ENCODE measurements at regions not wholly inside any gene's neighbourhood (a gene's known extent, or its start where the extent isn't known, plus 50 kb on each side); places are given as distances from the start of the nearest gene placed in this dataset.
"Not testable (repeated sequence)": the region's sequence is repeated elsewhere in the genome, so short reads cannot be mapped to it uniquely, and the experiment has no call there.

DNA sequence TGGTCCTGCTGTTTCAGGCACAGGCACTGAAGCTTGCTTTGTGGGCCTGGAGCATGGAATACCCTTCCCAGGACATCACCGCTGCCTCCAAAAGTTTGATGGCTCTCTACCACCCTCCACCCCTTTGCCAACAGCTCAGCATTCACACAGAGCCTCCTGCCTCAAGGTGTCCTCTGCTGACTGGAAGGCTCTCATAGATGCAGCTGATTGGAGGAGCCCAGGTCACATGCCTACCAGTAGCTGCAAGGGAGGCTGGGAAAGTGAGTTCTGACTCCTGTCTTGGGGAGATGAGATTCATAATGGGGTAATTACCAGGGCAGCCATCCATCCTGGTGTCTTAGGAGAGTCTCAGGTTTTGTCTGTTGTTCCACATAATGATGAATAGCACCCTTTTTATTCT, 124.8 kb upstream of the GRIK3 start:
- no peak for DNase-seq (ENCODE audit: low spot score)

DNA sequence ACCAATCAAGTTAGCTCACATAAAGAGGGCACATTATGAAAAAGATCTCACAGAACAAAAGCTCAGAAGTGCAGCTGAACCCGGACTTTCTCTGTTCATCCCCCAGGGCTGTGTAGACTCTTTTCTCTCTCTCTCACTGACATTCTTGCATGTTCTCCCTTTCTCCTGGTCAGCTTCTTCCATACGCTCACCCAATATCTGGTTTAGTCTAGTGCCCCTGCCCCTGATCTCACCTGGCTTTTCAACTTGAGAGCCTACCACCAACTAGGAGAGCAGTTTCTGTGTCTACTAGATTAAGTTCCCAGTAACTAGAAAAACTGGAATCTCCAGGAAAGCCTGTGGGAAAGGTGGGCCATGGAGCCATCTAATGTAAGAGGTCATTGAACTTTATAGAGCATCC, 126.9 kb upstream of the GRIK3 start:
- no peak for DNase-seq (ENCODE audit: low spot score)

DNA sequence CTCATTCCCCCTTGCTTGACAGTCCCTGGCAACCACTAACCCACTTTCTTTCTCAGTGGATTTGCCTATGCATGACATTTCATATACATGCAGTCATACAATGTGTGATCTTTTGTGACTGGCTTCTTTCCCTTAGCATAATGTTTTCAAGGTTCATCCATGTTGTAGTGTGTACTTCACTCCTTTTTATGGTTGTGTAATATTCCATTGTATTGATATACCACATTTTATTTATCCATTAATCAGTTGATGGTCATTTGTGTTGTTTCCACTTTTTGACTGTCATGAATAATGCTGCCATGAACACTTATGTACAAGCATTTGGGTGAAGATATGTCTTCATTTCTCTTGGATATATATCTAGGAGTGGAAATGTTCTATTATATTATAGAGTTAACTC, 127.7 kb upstream of the GRIK3 start:
- DNase-seq (ENCODE audit: low spot score): no peak

DNA sequence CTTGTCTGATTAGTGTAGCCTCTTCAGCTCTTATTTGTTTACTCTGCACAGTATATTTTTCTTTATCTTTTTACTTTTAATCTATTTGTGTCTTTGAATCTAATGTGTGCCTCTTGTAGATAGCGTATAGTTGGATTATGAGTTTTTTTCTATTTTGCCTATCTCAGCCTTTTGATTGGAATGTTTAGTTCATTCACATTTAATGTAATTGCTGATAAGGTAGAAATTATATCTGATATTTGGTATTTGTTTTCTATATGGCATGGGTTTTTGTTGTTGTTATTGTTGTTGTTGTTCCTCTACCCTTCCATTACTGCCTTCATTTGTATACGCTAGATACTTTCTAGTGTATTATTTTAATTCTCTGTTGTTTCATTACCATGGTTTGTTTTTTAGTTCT, 131.7 kb upstream of the GRIK3 start:
- DNase-seq (ENCODE audit: low spot score): no peak

DNA sequence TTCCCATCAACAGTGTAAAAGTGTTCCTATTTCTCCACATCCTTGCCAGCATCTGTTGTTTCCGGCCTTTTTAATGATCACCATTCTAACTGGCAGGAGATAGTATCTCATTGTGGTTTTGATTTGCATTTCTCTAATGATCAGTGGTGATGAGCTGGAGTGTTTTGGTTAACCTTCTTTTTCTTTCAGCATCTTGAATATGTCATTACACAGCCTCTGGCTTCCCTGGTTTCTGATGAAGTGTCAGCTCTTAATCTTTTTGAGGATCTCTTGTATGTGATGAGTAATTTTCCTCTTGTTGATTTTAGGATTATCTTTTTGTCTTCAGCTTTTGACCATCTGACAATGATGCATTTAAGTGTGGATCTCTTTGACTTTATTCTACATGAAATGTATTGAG, 133.2 kb upstream of the GRIK3 start:
- DNase-seq (ENCODE audit: low spot score): no peak

DNA sequence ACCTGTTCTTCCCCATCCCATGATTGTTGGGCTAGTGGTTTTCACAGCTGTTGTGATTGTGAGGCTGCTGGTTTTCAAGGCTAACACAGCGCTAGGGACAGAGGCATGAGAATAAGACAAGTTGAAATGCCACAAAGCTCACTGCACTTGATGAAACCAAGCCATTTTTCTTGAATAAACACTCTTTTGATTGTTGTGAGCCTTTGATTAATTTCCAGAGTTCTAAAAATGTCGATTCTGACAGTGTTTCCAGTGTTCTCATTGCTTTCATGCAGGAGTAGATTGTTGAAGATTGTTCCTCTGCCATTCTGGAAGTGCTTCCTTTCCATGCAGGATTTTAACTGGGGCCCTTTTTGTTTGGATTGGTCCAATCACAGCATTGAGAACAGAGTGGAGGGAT, 134.9 kb upstream of the GRIK3 start:
- DNase-seq (ENCODE audit: low spot score): no peak

DNA sequence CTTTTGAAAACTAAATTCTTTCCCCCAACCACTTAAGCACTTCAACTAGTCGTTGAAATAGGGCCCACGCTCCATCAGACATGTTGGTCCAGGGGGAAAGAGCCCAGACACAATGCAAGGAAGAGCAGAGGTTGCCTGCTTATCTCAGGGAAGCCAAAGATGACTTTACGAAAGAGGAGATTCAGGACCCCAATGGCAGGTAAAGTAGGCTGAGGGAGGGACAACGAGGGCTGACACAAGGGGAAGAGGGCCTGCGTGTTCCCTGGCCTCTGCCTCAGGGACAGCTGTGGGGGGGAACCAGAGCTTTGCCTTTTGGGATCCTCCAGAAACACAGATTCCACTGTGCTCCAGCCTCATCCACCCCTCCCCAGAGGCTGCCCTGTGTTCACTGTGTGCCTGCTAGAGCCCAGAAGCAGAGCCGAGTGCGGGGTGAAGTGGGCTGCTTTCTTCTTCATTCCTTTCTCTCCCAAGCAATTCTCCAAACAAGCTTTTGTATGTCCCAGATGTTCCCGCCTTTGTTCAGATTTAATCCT, 135.5 kb upstream of the GRIK3 start:
- no peak for DNase-seq (ENCODE audit: low spot score)

DNA sequence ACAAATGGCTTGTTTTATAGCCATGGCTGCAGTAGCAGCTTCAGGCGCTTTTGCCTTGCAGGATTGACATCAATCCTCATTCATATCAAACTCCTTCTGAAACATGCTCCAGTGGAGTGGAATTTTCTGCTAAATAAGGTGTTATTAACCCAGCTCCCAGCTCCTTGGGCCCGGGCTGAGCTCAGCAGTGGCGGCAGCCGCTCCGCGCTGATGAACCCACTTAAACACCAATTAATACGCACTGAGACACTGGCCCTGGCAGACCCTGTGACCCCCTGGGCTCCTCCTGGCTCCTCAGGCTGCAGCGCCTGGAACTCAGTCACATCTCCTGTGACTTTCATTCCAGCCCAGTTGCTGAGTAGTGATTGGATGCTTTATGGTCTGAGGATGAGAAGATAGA, 137.4 kb upstream of the GRIK3 start:
- DNase-seq (ENCODE audit: low spot score): no peak

DNA sequence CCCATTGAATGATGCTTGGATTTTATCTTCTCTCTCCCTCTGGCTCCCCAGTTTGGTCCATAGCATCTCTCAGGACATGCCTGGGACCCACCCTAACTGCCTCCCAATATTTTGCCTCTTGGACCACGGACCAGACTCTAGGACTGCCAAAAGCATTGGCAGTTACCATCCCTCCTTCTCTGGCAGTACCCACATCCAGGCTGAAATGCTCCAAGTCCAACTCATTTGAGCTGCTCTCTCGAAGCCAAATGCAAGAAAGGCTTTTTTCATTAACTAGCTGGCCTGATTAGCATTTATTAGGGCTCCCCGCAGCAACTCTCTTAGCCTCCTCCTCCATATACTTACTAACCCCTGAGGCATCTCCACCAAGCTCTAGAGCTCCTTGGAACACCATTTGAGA, 140.0 kb upstream of the GRIK3 start:
- no peak for DNase-seq (ENCODE audit: low spot score)

DNA sequence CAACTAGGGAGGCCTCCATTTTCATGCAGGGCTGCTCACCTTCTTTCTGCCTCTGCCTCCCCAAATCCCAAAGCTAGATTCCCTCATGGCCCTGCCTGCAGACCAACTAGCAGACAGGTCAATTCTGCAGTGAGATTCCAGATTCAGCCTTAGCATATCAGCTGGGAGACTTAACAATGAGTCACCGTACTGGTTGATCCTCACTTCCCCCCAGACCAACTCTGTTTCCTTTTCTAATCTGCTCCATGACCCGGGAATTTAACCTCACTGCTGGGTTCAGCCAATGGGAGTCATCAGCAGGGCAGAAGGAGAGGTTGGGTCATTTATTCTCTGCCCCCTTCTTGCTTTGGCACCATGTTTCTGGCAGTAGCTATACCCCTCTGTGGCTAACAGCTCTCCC, 140.6 kb upstream of the GRIK3 start:
- DNase-seq (ENCODE audit: low spot score): no peak

DNA sequence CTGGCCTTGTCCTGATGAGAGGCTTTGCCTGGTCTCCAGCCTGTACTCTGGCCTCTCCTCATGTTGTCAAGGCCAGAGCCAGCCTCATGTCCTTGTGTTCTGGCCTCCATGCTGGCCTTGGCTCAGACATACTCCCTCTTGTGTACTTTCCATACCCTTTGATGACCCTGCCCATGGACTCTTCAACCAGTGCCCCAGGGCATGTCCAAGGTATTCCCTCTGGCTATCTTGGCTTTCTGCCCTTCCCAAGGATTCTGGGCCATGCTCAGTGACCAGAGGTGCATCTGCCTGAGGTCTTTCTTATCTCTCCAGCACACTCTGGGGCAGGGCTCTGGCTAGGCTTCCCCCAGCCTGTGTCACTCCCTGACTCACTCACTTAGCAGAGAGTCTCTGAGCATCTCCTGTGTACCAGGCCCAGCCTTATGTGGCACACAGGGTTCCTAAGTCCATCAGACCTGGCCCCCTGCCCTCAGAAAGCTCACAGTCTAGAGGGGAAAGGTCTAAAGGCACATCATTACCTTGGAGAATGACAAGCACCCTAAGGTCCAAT, 141.4 kb upstream of the GRIK3 start:
- DNase-seq (ENCODE audit: low spot score): no peak

DNA sequence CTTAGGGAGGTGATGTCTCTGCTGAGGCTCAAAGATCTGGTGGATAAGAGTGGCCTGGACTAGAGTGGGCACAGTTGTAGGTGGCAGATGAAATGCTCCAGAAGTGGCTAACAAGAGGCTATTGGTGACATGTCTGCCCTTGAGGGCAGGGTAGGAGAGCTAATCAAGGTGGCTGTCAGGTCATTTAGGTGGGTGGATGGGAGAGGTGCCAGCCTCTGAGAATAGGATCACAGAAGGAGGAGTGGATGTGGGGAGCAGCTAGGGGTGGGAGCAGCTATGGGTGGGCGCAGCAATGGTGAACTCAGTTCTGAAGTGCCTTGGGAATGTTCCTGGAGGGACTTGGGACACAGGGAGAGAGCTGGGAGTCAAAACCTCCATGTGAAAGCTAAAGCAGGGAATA, 142.0 kb upstream of the GRIK3 start:
- no peak for DNase-seq (ENCODE audit: low spot score)

DNA sequence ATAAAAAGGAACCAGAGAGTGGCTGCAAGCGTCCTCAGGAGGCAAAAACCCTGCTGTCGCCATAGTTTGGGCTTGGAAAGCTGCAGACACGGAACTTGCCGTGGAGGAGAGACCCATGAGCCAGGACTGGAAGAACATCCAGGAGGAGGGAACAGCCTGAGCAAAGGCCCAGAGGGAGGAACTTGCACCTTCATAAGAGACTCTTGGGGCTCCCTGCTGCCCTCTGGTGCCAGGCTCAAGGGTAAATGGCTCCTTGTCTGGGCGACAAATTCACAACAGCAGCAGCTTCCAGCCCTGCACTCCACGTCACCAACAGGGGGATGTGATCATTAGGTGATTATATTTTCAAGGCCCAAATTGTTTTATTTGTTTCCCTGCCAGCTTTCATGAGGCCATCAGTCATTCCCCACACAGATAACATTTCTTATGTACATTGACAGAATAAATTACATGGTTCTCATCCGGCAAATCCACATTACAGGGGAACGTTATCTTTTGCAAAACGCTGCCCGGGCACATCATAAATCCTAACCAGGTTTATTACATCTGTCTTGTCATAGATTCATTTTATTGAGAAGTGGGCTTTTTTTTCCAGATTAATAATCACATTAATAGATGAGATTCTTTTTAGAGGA, 143.0 kb upstream of the GRIK3 start:
- DNase-seq (ENCODE audit: low spot score): no peak

DNA sequence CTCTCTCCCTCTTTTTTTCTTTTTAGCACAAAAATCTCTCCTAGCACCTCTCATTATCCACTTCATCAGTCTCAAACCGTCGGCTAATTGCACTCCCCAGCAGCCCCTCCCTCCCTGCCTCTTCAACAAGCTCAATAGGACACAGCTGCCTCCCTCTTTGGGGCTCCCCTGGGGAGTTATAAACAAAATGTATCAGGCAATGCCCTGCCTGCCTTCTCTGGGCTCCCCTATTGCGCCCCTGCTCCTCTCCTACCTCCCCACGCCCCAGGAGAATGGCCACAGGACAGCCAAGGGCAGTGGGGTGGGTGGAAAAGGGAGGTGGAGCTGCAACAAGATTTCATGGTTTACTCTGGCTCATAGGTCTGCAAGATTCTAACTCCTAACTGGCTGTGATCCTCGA, 147.1 kb upstream of the GRIK3 start:
- no peak for DNase-seq (ENCODE audit: low spot score)

DNA sequence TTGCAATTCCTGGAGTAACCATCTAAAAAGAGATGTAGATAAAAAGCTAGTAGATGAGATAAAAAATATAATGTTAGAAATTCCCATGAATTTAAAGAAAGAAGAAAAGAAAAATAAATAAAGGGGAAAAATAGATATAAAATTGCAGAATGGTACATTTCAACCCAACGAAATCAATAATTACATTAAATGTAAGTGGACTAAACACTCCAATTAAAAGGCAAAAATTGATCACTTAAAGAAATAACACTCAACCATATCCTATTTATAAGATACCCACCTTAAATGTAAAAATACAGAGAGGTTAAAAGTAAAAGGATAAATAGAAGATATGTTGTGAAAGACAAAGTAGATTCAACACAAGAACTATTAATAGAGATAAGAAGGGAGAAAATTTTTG, 150.5 kb upstream of the GRIK3 start:
- no peak for DNase-seq (ENCODE audit: low spot score)

DNA sequence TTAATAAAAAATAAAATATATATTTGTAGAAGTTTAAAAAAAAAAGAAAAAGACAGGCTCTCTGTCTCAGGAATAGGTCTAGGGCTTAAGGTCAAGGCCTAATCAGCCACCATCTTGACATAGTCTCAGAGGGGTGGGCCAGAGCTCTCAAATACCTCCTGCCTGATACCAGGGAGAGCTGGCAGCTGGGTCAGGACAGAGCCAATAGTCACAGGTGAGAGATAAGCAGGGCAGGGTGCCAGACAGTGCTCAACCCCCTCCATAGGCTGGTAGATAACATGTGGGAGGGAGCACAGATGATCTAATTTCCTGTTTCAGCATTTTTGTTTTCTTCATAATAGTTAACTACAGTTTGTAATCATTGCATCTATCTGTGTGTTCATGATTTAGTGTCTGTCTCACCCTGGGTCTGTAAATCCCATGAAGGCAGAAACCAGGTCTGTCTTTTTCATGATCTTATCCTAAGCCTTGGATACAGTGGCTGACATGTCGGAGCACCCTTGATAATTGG, 152.0 kb upstream of the GRIK3 start:
- no peak for DNase-seq (ENCODE audit: low spot score)

DNA sequence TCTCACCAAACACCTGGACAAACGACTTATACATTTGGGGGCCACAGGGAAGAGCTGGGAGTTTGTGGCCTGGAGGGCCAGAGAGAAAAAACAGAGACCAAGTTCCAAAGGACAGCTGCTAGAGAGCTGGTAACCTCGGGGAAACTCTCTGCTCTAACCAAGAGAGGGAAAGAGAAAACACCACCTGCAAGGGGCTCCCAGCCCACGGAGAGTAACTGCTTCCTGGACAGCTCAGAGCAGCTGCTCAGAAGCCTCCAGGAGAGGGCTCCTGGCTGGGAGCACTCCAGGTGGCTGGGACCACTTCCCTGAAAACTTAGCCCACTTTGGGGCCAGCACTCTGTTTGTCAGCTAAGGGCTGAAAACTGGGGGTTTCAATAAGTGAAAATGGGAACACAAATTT, 154.8 kb upstream of the GRIK3 start:
- no peak for DNase-seq (ENCODE audit: low spot score)

DNA sequence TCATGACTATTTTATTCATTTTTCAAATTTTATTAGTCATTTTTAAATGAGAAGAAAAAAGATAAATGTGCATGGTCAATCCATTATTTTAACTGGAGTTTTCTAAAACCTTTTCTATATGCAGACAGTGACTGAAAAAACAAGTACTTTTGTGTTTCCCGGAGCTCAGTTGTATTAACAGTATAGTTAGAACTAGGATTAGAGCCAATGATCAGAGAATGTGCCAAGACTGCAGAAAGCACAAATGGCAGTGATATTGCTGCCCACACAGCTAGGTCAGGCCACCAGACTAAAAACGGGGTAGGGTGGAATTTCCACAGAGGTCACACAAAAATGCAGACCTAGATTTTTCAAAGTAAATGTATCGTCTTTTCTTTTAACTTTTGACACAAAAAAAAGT, 163.1 kb upstream of the GRIK3 start:
- DNase-seq (ENCODE audit: low spot score): no peak

DNA sequence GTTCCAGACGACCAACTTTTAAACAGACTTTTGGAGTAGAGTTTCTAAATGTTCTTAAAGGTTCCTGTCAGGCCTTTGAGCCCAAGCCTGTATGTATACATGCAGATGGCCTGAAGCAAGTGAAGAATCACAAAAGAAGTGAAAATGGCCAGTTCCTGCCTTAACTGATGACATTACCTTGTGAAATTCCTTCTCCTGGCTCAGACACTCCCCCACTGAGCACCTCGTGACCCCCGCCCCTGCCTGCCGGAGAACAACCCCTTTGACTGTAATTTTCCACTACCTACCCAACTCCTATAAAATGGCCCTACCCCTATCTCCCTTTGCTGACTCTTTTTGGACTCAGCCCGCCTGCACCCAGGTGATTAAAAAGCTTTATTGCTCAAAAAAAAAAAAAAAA, 180.0 kb upstream of the GRIK3 start:
- not testable (repeated sequence) for DNase-seq (ENCODE audit: low spot score)

DNA sequence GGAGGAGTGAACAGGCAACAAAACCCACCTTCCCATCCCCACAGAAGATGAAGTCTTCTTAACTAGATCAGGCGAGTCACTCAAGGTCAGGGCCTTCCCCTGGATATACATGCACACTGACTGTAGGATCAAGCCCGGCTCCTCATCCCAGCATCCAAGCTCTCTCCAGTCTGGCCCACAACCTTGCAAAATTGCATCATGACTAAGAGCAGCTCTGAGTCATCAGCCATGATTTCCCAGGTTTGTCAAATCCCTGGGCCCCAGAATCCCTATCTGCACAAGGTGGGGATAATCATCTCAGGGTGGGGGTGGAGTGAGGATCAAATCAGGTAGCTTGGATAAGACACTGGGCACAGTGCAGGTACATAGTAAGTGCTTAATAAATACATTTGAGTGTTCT, 199.3 kb upstream of the GRIK3 start:
- DNase-seq (ENCODE audit: low spot score): no peak

DNA sequence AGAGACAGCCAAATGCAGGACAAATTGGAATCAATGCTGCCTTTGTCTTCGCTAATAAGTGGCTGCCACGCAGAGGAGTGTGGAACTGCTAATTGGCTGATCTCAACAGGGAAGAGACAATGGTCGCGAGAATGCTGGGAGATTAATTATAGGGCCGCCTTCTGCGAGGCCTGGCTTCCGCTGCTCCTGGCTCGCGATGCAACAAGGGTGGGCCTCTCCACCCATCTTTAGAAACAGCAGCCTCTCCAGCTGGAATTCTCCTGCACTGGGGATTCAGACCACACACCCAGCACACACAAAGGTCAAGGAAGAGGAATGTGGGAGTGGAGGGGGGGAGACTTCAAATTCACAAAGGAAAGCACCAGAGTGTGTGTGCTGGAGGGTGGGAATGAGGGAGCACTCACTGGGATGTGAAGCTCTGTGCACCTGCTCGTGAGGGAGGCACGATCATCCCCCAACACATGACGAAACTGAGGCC, 200.7 kb upstream of the GRIK3 start:
- DNase-seq (ENCODE audit: low spot score): no peak

DNA sequence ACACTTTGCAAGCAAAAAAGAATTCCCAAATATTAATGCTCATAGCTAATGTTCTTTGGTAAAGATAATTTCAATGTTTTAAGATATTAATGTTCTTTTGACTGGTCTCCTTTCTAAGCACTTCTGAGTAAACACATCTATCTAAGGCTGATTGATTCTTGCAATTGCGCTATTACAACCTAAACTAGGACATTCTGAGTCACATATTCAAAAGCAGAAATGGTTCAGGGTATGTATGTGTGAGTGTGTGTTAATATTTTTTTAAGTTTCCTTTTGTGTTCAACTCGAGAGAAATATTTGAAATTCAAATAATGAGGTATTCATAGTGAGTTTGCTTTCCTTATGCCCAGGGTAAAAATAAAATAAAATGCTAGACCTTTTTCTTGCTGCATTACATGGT, 203.6 kb upstream of the GRIK3 start:
- no peak for DNase-seq (ENCODE audit: low spot score)

DNA sequence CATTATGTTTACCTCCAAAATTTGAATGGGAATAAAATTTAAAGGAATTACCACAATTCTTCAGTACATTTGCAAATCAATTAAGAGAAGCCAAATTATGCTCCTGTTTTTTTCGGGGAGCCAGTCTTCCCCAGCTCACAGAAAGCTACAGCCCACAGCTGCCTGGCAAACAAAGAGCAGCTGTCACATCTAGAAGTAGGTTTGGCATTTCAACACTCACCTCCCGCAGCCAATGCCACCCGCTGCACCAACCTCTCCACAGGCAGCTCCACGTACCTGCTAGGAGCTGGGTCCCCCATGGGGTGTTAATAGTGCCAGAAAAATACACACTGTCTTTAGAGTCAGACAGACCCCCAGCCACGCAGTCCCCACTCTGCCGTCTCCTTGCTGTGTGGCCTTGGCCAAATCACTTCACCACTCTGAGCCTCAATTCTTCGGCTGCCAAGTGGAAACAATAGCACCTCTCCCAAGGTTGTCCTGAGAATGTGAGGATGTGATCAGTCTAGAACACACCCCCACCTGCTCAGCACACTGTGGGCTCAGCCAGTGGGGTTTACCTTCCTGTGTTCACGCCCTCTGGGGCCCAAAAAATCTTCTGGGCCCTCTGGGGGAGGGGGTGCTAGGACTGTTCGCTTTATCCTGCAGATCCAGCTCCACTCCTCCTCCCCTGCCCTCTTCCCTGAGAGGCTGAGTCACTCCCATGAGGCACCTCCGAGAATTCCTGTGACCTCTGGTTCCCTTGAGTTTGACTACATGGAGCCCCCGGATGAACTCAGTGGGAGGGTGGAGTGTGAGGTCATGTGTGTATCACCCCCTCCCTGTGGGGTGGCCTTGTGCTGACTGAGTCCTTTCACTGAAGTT, 204.3 kb upstream of the GRIK3 start:
- DNase-seq (ENCODE audit: low spot score): no peak

Measured in H4 (cell line).